ENCODE measurements at regions not wholly inside any gene's neighbourhood (a gene's known extent, or its start where the extent isn't known, plus 50 kb on each side); places are given as distances from the start of the nearest gene placed in this dataset.

DNA sequence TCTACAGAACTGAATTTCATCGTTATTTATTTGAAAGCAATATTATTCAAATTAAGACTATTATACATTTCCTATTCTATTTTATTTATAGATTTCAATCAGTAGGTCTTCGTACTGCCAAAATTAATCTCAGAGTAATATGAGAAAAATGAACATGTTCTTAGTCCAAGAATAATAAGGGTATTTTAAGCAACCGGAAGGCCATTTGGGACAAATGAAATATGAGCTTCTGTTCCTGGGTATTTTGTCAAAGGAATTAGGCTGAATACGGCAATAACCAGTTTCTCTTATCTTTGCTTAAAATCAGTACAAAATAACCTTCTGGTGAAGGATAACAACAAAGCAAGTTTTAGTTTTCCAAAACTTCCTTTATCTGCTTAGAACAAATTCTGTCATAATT lies 410.3 kb upstream of the PRR16 start:
- Histone ChIP-seq H2AFZ (ENCODE audit: low read depth, low read length) (no peak overlapping the region), H3K27ac (ENCODE audit: extremely low read depth, low read depth, low read length) (no peak overlapping the region), H4K20me1 (replicated peaks; ENCODE audit: control insufficient read depth, insufficient read depth, low read length) (no peaks in the 10 kb centered on the region), H3K9me3 (replicated peaks; ENCODE audit: control insufficient read depth, insufficient read depth, low read depth, low read length) (no peaks in the 10 kb centered on the region), H3K4me2 (ENCODE audit: insufficient read depth, low read length) (no peak overlapping the region), H3K4me1 (replicated peaks in 1 of 2; ENCODE audit: control insufficient read depth in 2 of 2, insufficient read depth in 2 of 2, low read length in 2 of 2) (no peaks in the 10 kb centered on the region), H3K9ac (ENCODE audit: insufficient read depth in 1 of 2, low read depth in 2 of 2, low read length in 2 of 2) (no peak overlapping the region), H3K36me3 (ENCODE audit: control insufficient read depth, insufficient read depth, low read length) (no peaks in the 10 kb centered on the region), H3K4me3 (no peak overlapping the region), H3K27me3 (ENCODE audit: control insufficient read depth in 2 of 2, insufficient read depth in 2 of 2, low read length in 2 of 2) (no peaks in the 10 kb centered on the region), H3K9me1 (ENCODE audit: control insufficient read depth, insufficient read depth, low read length) (no peaks in the 10 kb centered on the region), H3K79me2 (ENCODE audit: control insufficient read depth, insufficient read depth, low read length) (no peaks in the 10 kb centered on the region)
- DNase-seq (ENCODE audit: extremely low read depth in 1 of 4, low spot score in 3 of 4) (no peak), ATAC-seq (no peak), FAIRE-seq (no peak)
- 14% methylated on average over 4 of the region's 4 CpGs for WGBS (ENCODE audit: insufficient coverage, low coverage, missing lambda C conversion rate)
- BruUV-seq (replicated peaks): no TSS peak
- in situ Hi-C loops (cut with MboI): no loop called here
- TF ChIP-seq TAF15 (IDR thresholded peaks at IDR 0.05; ENCODE audit: low read depth, low read length): no peak
- TF ChIP-seq ZBTB17 (CRISPR knock-in tag; IDR thresholded peaks at IDR 0.05): no peak
- TF ChIP-seq CCNT2 (IDR thresholded peaks at IDR 0.05; ENCODE audit: borderline replicate concordance, extremely low read depth, insufficient read length, low read depth, low read length): no peak
- no peak for TF ChIP-seq ZNF324 (CRISPR knock-in tag; IDR thresholded peaks at IDR 0.05)
- TF ChIP-seq TBP (optimal IDR thresholded peaks at IDR 0.05; ENCODE audit: low read depth, low read length): no peak
- TF ChIP-seq STAG1 (CRISPR knock-in tag; IDR thresholded peaks at IDR 0.05; ENCODE audit: borderline replicate concordance): no peak
- TF ChIP-seq, protein P1, sequence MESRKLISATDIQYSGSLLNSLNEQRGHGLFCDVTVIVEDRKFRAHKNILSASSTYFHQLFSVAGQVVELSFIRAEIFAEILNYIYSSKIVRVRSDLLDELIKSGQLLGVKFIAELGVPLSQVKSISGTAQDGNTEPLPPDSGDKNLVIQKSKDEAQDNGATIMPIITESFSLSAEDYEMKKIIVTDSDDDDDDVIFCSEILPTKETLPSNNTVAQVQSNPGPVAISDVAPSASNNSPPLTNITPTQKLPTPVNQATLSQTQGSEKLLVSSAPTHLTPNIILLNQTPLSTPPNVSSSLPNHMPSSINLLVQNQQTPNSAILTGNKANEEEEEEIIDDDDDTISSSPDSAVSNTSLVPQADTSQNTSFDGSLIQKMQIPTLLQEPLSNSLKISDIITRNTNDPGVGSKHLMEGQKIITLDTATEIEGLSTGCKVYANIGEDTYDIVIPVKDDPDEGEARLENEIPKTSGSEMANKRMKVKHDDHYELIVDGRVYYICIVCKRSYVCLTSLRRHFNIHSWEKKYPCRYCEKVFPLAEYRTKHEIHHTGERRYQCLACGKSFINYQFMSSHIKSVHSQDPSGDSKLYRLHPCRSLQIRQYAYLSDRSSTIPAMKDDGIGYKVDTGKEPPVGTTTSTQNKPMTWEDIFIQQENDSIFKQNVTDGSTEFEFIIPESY (CRISPR knock-in tag; IDR thresholded peaks at IDR 0.05): no peak
- TF ChIP-seq, protein P2, sequence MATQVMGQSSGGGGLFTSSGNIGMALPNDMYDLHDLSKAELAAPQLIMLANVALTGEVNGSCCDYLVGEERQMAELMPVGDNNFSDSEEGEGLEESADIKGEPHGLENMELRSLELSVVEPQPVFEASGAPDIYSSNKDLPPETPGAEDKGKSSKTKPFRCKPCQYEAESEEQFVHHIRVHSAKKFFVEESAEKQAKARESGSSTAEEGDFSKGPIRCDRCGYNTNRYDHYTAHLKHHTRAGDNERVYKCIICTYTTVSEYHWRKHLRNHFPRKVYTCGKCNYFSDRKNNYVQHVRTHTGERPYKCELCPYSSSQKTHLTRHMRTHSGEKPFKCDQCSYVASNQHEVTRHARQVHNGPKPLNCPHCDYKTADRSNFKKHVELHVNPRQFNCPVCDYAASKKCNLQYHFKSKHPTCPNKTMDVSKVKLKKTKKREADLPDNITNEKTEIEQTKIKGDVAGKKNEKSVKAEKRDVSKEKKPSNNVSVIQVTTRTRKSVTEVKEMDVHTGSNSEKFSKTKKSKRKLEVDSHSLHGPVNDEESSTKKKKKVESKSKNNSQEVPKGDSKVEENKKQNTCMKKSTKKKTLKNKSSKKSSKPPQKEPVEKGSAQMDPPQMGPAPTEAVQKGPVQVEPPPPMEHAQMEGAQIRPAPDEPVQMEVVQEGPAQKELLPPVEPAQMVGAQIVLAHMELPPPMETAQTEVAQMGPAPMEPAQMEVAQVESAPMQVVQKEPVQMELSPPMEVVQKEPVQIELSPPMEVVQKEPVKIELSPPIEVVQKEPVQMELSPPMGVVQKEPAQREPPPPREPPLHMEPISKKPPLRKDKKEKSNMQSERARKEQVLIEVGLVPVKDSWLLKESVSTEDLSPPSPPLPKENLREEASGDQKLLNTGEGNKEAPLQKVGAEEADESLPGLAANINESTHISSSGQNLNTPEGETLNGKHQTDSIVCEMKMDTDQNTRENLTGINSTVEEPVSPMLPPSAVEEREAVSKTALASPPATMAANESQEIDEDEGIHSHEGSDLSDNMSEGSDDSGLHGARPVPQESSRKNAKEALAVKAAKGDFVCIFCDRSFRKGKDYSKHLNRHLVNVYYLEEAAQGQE (IDR thresholded peaks at IDR 0.05; ENCODE audit: borderline replicate concordance): no peak
- TF ChIP-seq, protein P2 (CRISPR knock-in tag; IDR thresholded peaks at IDR 0.05; ENCODE audit: low read depth): no peak
- no peak for TF ChIP-seq ZSCAN32 (CRISPR knock-in tag; IDR thresholded peaks at IDR 0.05)
- intact Hi-C loops (cut with micrococcal nuclease): no loop called here
- CTCF ChIA-PET (ENCODE audit: low intra/inter-chr PET ratio): no interaction called here
- POLR2A ChIA-PET: interaction anchor here (1.2 kb wide), 1 partner anchor 9 kb away, joined by 3 read pairs; no protein-coding TSS in a partner anchor

All from K562 (cell line).